ENCODE measurements at regions not wholly inside any gene's neighbourhood (a gene's known extent, or its start where the extent isn't known, plus 50 kb on each side); places are given as distances from the start of the nearest gene placed in this dataset.

GRCh38 chr3:144275005-144275404 lies 303.4 kb downstream of the DIPK2A start:
- TF ChIP-seq CTCF (IDR thresholded peaks at IDR 0.05; ENCODE audit: insufficient read depth, low read depth, low read length) (no peak), EZH2 (IDR thresholded peaks at IDR 0.05; ENCODE audit: insufficient read depth, low read length) (no peak)

All from astrocyte (in vitro differentiated cells and primary cell).